Natural killer cell (primary cell): ENCODE measurements at regions not wholly inside any gene's neighbourhood (a gene's known extent, or its start where the extent isn't known, plus 50 kb on each side); places are given as distances from the start of the nearest gene placed in this dataset.

Experiments used
- ATAC-seq, 3 donors: fragments of 150-1000 bp in 2 of 3; fragments of 200-7000 bp in 1 of 3; cut with Tn5 transposase; 1 replicate in 1 of 3; 2 replicates in 2 of 3; pipeline ENCODE4 v1.10.0; 2021; ENCODE audit warnings: mild to moderate bottlenecking in 2 of 3, moderate library complexity in 2 of 3
- DNase-seq, 2 donors: peaks; one replicate each; pipeline versions ENCODE4 v3.0.0 to v3.0.0-alpha.2; 2013 to 2021; ENCODE audit warnings: mixed read lengths in 1 of 2
- H3K27ac ChIP-seq: one replicate; pipeline ENCODE4 v1.5.1; 2013; ENCODE audit warnings: mild to moderate bottlenecking, low read length
- H3K27me3 ChIP-seq: one replicate; pipeline ENCODE4 v1.6.1; 2013; ENCODE audit warnings: low read length; ENCODE audit not compliant: control insufficient read depth, insufficient read depth
- H3K36me3 ChIP-seq: one replicate; pipeline ENCODE4 v1.6.1; 2013; ENCODE audit warnings: low read length; ENCODE audit not compliant: control insufficient read depth, insufficient read depth
- H3K4me1 ChIP-seq: one replicate; pipeline ENCODE4 v1.6.1; 2013; ENCODE audit warnings: low read length; ENCODE audit not compliant: control insufficient read depth, insufficient read depth
- H3K4me3 ChIP-seq: one replicate; pipeline ENCODE4 v1.5.1; 2013; ENCODE audit warnings: low read length
- H3K9me3 ChIP-seq: one replicate; pipeline ENCODE4 v1.6.1; 2013; ENCODE audit warnings: low read length; ENCODE audit not compliant: control insufficient read depth, insufficient read depth
- H3K27ac Mint-ChIP-seq, 2 donors: one replicate each; pipeline ENCODE4 v1.8.0; 2022; ENCODE audit warnings: mild to moderate bottlenecking in 2 of 2, mixed read lengths in 2 of 2, moderate library complexity in 1 of 2
- H3K27me3 Mint-ChIP-seq, 2 donors: one replicate each; pipeline ENCODE4 v1.8.0; 2022; ENCODE audit warnings: low read depth in 2 of 2, mixed read lengths in 2 of 2
- H3K36me3 Mint-ChIP-seq: one replicate; pipeline ENCODE4 v1.8.0; 2022; ENCODE audit warnings: mixed read lengths
- H3K4me1 Mint-ChIP-seq, 2 donors: one replicate each; pipeline ENCODE4 v1.8.0; 2022; ENCODE audit warnings: mixed read lengths in 2 of 2
- H3K4me3 Mint-ChIP-seq: one replicate; pipeline ENCODE4 v1.8.0; 2022; ENCODE audit warnings: mild to moderate bottlenecking, moderate library complexity, mixed read lengths
- H3K9me3 Mint-ChIP-seq, 2 donors: one replicate each; pipeline ENCODE4 v1.8.0; 2022; ENCODE audit warnings: mixed read lengths in 2 of 2
- CTCF ChIP-seq: fragments of 200-600 bp; IDR thresholded peaks from one replicate; pipeline ENCODE4 v1.8.0; 2022; ENCODE audit warnings: antibody characterized with exemption
- WGBS: methylation state at CpG from one replicate; pipeline ENCODE4 v1.1.7; 2013; ENCODE audit warnings: missing lambda C conversion rate; ENCODE audit not compliant: insufficient coverage; 5-methylcytosine and 5-hydroxymethylcytosine counted together
- intact Hi-C: fragments of 100-400 bp; cut with micrococcal nuclease; formaldehyde crosslinking; loops from one replicate; pipeline ENCODE4 v1.14.2; 2022

- WGBS: 63% methylated on average over 2 of the region's 4 CpGs
- H3K4me3 ChIP-seq: no peak overlapping the region
- H3K4me1 ChIP-seq: no peaks in the 10 kb centered on the region
- intact Hi-C loops: no loop called here
- no peak overlapping the region for H3K27ac ChIP-seq
- TF ChIP-seq CTCF: no peak
- Mint-ChIP-seq H3K27me3 (no peaks in the 10 kb centered on the region), H3K4me1 (no peaks in the 10 kb centered on the region), H3K27ac (no peak overlapping the region), H3K4me3 (no peak overlapping the region), H3K36me3 (no peaks in the 10 kb centered on the region), H3K9me3 (peaks cover 13 to 14% of the 10 kb centered on the region in 2 donors)
- H3K36me3 ChIP-seq: no peaks in the 10 kb centered on the region
- H3K27me3 ChIP-seq: no peaks in the 10 kb centered on the region
- DNase-seq (no peak), ATAC-seq (no peak)
- peaks cover 6% of the 10 kb centered on the region for H3K9me3 ChIP-seq
These were observed 292.2 kb downstream of the BCHE start for GRCh38 chr3:165545059-165545458.

- H3K27me3 Mint-ChIP-seq: no peaks in the 10 kb centered on the region
- Histone ChIP-seq H3K27ac (no peak overlapping the region), H3K36me3 (no peaks in the 10 kb centered on the region), H3K4me3 (no peak overlapping the region), H3K27me3 (no peaks in the 10 kb centered on the region), H3K4me1 (no peaks in the 10 kb centered on the region), H3K9me3 (peaks cover 4% of the 10 kb centered on the region)
- ATAC-seq: no peak
- H3K36me3 Mint-ChIP-seq: no peaks in the 10 kb centered on the region
- intact Hi-C loops: no loop called here
- 76% methylated on average over 6 of the region's 7 CpGs for WGBS
- no peaks in the 10 kb centered on the region for H3K4me1 Mint-ChIP-seq
- peaks cover 12 to 17% of the 10 kb centered on the region in 2 donors for H3K9me3 Mint-ChIP-seq
- no peak for DNase-seq
- TF ChIP-seq CTCF: no peak
- no peak overlapping the region for H3K4me3 Mint-ChIP-seq
- H3K27ac Mint-ChIP-seq: no peak overlapping the region
These were observed 292.8 kb downstream of the BCHE start for GRCh38 chr3:165544432-165544831.

DNA sequence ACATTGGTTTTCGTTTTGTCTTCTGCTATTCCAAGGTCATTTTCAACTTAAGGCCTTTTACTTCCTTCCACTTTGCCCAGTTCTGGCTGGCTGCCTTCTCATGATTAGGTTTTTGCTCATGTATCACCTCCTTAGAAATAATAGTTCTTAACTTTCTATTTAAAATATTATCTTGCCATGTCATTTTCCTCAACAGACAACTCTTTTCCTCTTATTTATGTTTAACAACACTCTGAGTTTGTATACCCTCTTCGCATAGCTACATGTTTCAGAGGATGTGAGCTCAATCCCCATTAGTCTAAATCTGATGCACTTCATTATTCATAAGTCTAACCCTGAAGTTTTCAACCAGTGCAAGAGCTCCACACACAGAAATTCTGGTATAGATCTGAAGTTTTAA is 299.1 kb downstream of the BCHE start:
- intact Hi-C loops: no loop called here
- H3K4me1 Mint-ChIP-seq: no peaks in the 10 kb centered on the region
- H3K36me3 Mint-ChIP-seq: no peaks in the 10 kb centered on the region
- 80% methylated on average over 2 of the region's 2 CpGs for WGBS
- DNase-seq (no peak), ATAC-seq (no peak)
- no peak overlapping the region for H3K27ac Mint-ChIP-seq
- Histone ChIP-seq H3K9me3 (no peaks in the 10 kb centered on the region), H3K27me3 (no peaks in the 10 kb centered on the region), H3K4me3 (no peak overlapping the region), H3K27ac (no peak overlapping the region), H3K4me1 (no peaks in the 10 kb centered on the region), H3K36me3 (no peaks in the 10 kb centered on the region)
- H3K9me3 Mint-ChIP-seq: peaks cover 12 to 26% of the 10 kb centered on the region in 2 donors
- TF ChIP-seq CTCF: no peak
- H3K4me3 Mint-ChIP-seq: no peak overlapping the region
- H3K27me3 Mint-ChIP-seq: no peaks in the 10 kb centered on the region

GRCh38 chr3:165532851-165533250 is 304.4 kb downstream of the BCHE start:
- Mint-ChIP-seq H3K27me3 (no peaks in the 10 kb centered on the region), H3K36me3 (peaks cover 7% of the 10 kb centered on the region), H3K9me3 (peaks cover 12 to 26% of the 10 kb centered on the region in 2 donors), H3K4me1 (no peaks in the 10 kb centered on the region), H3K27ac (no peak overlapping the region), H3K4me3 (no peak overlapping the region)
- Histone ChIP-seq H3K27me3 (no peaks in the 10 kb centered on the region), H3K4me3 (no peak overlapping the region), H3K36me3 (no peaks in the 10 kb centered on the region), H3K4me1 (no peaks in the 10 kb centered on the region), H3K9me3 (no peaks in the 10 kb centered on the region), H3K27ac (no peak overlapping the region)
- no peak for TF ChIP-seq CTCF
- DNase-seq: no peak
- no peak for ATAC-seq
- 100% methylated on average over 1 of the region's 1 CpG for WGBS
- intact Hi-C loops: no loop called here
